MM.1S (cell line): ENCODE measurements at regions not wholly inside any gene's neighbourhood (a gene's known extent, or its start where the extent isn't known, plus 50 kb on each side); places are given as distances from the start of the nearest gene placed in this dataset.

ENCODE experiments used
- CTCF ChIP-seq: fragments of 300-600 bp; sonication (generic); IDR thresholded peaks from 2 replicates; pipeline ENCODE4 v1.5.1; 2016; ENCODE audit warnings: antibody characterized with exemption, low read length, mixed read lengths
- EZH2 ChIP-seq: fragments of 300-600 bp; sonication (generic); optimal IDR thresholded peaks from 2 replicates; pipeline ENCODE3; 2017; ENCODE audit warnings: low read depth, mild to moderate bottlenecking, antibody characterized with exemption, low read length, mixed read lengths
- EZH2phosphoT487 ChIP-seq: fragments of 300-600 bp; sonication (generic); IDR thresholded peaks from 2 replicates; pipeline ENCODE4 v1.6.1; 2018; ENCODE audit warnings: antibody characterized with exemption, low read length

- TF ChIP-seq EZH2, result no peak
- TF ChIP-seq CTCF, result no peak
- no peak for TF ChIP-seq EZH2phosphoT487
These were observed 288.0 kb upstream of the SLITRK6 start for GRCh38 chr13:86087244-86087643.
